HG03103 (cell line): ENCODE measurements at regions not wholly inside any gene's neighbourhood (a gene's known extent, or its start where the extent isn't known, plus 50 kb on each side); places are given as distances from the start of the nearest gene placed in this dataset.

Experiments used
- ATAC-seq: cut with Tn5 transposase; IDR thresholded peaks from one replicate; pipeline ENCODE4 v1.9.1; 2021; ENCODE audit warnings: low read depth; ENCODE audit not compliant: unreplicated experiment

DNA sequence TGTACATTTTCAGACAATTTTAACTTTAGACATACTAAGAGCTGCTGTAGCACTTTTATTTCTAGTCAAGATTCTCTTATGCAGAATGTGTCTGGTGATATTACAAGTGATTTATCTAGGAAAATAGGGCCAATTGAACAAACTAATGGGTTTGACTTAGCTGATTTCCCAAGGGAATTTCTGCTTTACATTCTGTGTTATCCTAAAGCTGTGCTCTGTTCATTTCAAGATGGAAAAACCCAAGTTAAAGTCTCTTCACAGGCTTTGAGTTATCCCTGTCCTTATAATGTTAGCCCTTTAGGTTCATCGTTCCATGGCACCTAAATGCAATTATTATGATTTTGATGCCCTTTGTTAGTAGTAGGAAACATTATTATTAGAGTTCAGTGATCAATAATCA lies 704.9 kb upstream of the CDH18 start:
- ATAC-seq: no peak

DNA sequence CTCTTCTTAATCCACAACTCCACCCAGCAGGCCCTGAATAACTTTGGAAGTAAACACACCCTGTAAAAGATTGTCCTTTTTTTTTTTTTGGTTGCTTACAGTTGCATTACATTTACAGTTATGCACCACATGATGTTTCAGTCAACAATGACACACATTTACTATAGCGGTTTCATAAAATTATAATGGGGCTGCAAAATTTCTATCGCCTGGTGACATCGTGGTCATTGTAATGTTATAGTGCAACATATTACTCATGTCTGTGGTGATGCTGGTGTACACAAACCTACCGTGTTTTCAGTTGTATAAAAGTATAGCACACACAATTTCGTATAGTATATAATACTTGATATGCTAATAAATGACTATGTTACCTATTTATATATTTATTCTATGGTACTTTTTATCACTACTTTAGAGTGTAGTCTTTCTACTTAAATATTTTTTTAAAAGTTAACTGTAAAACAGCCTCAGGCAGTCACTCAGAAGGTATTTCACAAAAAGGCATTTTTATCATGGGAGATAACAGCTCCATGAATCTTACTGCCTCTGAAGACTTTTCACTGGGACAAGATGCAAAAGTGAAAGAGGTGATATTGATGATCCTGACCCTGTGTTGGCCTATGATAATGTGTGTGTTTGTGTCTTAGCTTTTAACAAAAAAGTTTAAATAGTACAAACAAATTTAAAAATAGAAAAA lies 695.4 kb upstream of the CDH18 start:
- ATAC-seq: no peak

DNA sequence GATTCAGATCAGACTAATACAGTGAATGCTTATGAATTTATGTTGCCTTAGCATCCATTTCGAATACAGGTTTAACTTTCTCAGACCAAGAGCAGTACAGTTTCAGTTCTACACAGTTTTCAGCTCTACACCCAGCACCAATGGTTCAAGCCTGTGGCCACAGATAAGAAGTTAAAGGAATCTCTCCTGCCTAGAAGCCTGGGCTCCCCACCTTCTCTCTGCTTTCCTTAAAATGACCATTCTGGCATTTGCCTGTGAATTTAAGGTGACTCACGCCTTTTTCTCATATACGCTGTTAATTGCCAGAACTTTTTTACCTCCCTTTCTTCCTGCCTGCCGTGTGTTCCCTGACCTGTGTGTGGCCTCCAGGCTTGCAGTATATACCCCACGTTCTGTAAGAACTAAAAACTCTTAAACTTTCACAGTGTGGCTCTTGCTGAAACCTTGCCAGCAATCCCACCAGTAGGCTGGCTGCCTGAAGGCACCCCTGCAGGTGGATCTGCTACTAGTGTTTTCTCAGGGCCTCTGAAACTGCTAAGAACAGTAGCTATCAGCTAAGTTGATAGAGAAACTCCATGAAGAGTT lies 692.8 kb upstream of the CDH18 start:
- no peak for ATAC-seq

DNA sequence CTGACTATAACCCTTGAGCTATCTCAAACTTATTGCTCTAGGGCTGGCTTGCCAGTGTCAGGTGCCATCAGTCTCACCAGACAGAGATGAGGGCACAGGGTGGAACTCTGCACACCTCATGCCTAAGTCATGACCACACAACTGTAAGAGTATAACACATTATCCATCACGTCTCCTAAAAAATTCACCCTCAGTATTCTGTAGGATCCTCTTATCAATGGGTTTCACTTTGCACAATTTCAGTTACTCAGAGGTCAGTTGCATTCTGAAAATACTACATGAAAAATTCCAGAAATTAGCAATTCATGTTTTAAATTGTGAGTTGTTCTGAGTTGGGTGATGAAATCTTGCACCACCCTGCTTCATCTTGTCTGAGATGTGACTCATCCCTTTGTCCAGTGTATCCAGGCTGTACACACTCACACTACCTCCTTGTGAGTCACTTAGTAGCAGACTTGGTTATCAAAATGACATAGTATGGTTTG lies 690.9 kb upstream of the CDH18 start:
- ATAC-seq: no peak

- no peak for ATAC-seq
Measured at GRCh38 chr5:20678386-20678785, 690.4 kb upstream of the CDH18 start.

DNA sequence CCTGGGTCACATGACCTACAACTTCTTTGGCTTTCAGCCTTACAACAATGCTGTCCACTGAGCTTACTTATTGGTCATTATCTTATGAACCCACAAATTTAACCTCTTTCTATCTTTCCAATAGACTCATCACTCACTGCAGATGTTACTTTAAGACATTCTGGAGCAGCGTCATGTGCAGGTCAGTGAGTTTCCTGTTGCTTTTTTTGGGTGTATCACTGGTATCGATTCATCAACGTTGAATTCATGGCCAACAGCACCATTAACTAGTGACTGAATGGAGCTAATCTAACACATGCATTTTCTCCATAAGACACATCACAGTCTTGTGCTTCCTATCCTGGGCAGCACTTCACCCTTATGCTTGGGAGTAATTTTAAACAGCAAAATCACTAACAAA lies 672.6 kb upstream of the CDH18 start:
- ATAC-seq: no peak

DNA sequence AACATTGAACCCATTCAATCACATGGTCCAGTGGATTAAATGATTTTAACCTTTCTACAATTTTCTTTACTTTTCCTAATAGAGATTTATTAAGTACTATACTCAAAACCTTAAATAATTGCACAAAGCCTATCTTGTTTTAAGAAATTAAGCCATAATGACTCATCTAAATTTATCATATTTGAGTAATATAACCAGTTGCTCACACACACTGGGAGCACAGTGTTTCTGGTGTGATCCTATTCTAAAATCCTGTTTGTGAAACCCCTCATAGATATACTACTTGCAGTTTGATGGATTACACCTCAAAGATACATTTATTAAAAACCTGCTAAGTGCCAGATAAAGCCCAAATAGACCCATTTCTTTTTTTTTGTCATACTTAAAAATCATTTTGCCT lies 668.3 kb upstream of the CDH18 start:
- no peak for ATAC-seq

GRCh38 chr5:20655211-20655610 lies 667.2 kb upstream of the CDH18 start:
- ATAC-seq: no peak

- no peak for ATAC-seq
Measured at GRCh38 chr5:20654746-20655145, 666.7 kb upstream of the CDH18 start.

DNA sequence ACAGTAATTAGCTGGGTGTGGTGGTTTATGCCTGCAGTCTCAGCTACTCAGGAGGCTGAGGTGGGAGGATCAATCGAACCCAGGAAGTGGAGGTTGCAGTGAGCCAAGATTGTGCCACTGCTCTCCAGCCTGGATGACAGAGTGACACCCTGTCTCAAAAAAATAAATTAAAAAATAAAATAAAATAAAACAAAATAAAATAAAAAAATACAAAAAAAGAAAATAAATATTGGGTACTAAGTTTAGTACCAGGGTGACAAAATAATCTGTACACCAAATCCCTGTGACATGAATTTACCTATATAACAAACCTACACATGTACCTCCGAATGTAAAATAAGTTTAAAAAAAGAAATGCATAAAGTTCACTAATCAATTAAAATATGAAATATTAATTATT lies 666.0 kb upstream of the CDH18 start:
- ATAC-seq: no peak

DNA sequence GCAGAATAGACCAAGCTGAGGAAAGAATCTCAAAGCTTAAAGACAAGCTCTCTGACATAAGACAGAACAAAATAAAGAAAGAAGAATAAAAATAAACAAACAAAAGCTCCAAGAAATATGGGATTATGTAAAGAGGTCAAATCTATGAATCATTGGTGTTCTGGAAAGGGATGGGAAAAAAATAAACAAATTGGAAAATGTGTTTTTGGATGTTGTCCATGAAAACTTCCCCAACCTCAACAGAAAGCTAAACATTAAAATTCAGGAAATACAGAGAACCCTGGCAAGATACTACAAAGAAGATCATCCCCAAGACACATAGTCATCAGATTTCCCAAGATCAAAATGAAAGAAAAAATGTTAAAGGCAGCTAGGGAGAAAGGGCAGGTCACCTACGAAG lies 662.0 kb upstream of the CDH18 start:
- ATAC-seq: no peak

GRCh38 chr5:20648981-20649380 lies 661.0 kb upstream of the CDH18 start:
- ATAC-seq: no peak

GRCh38 chr5:20636686-20637085 lies 648.7 kb upstream of the CDH18 start:
- no peak for ATAC-seq

DNA sequence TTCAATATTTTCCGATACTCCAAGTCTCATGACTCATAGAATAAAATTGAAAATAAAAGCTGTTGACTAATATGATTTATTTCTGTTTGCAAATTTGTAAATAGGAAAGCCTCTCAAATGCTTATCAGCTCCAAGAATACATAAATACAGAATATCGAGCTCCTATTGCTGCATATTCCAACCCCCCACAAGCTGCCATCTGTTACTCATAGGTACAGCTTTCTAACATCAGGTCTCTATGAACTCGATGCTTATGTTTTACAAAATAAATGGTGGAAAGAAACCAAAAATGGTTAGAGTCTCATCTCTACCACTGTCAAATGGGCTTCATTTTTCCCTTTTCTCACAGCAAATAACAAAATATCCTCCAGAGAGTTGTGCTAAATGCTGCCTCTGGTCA lies 631.6 kb upstream of the CDH18 start:
- ATAC-seq: no peak

DNA sequence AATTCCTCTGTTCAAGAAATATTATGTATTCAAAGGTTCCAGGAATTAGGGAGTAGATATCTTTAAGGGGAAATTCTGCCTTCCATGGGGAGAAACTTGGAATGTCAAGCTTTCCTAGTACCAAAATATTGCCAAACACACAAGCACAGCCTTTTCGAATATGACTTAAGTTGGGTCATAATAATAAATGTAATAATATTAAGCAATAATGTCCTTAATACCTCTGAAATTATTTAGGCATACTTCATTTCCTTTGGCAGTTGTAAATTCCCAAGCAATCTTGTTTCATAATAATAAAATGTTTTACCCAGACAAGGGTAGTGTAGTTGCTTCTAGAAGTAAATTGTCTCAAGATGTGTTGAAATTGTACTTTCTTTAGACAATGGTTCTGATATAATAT lies 630.3 kb upstream of the CDH18 start:
- ATAC-seq: no peak

GRCh38 chr5:20617841-20618240 lies 629.8 kb upstream of the CDH18 start:
- ATAC-seq: no peak

DNA sequence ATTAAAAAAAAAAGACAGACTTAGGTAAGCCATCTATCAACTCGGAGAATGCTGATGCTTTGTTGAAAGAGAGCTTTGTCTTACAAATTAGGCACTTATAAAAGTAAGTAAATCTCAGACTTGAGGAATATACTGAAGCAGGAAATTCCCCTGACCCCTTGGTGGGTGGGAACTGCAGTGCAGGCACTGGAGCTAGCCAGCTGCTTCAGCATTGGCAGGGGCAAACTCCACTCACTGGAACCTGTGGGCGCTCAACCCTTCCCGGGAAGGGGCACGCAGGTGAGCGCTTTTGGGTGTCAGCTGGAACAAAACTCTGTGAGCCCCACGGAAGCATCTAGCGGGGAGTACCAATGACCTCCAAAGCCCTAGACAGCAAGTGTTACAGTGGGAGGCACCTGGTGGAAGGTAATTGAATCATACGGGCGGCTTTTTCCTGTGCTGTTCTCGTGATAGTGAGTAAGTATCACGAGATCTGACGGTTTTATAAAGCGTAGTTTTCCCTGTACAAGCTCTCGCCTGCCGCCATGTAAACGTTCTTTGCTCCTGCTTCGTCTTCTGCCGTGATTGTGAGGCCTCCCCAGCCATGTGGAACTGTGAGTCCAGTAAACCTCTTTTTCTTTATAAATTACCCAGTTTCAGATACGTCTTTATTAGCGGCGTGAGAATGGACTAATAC lies 628.0 kb upstream of the CDH18 start:
- no peak for ATAC-seq

GRCh38 chr5:20611620-20612019 lies 623.6 kb upstream of the CDH18 start:
- no peak for ATAC-seq

DNA sequence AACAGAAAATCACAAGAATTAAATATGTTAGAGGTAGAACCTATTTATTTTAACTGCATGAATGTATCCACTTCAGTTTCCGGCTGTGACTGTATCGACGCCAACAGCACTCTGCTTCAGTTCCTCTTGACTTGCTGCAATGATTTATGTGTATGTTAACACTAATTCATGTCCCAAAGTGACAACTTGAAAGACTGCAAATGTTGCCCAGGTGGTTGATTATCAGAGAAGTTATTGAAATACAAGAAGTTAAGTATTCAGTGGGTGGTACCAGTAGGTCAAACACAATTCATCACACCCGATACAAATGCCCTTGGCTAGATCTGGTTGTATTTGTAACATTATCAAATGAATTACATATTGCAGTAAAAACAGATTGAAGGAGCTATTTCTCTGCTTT lies 622.7 kb upstream of the CDH18 start:
- ATAC-seq: no peak

DNA sequence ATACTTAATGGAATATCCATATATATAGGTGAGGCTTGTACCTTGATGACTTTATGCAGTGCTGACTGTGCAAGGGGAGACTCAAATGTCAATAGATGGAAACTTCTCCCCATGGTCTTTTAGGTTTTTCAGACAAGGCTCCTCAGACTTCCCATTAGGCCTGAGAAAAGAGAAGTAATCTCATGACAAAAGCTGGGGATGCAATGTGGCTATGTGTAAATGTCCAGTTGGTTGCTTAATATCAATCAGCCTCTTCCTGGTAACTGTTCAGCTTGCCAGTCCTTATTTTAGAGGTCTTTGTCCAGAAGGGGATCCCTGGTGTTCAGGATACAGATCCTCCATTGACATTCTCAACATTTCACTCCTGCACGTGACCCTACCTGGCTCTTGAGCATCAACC lies 621.1 kb upstream of the CDH18 start:
- no peak for ATAC-seq

DNA sequence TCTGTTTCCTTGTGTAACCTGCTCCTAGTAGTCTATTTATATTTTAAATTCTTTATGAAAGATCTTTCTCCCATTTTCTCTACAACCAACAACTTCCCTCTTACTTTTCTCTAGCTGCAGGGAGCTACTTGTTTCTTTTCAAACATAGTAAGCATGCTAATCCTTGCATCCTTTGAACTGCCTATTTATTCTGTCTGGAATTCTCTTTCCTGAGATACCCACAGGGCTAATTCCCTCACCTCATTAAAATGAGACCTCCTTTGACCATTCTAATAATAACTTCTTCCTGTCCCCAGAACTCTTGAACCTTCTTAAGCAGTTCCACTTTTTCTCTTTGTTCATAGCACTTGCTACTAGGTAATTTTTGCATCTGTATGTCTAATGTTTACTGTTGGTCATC lies 620.6 kb upstream of the CDH18 start:
- no peak for ATAC-seq
